RWPE1 (cell line): ENCODE measurements at regions not wholly inside any gene's neighbourhood (a gene's known extent, or its start where the extent isn't known, plus 50 kb on each side); places are given as distances from the start of the nearest gene placed in this dataset.

Experiments
- CTCF ChIA-PET: fragments of 350-600 bp; sonication (Branson Sonifier 250); formaldehyde crosslinking; extraction: SDS; loops from one replicate; lab custom pipeline; 2021; lab: Yijun Ruan, JAX
- POLR2A ChIA-PET: fragments of 400-600 bp; formaldehyde crosslinking; extraction: SDS; loops from one replicate; lab custom pipeline; 2020; ENCODE audit warnings: antibody characterized with exemption; ENCODE audit not compliant: low non-redundant PET; lab: Yijun Ruan, JAX
- DNase-seq: peaks from one replicate; pipeline ENCODE4 v3.0.0; 2012; ENCODE audit warnings: low spot score
- H3K27ac ChIP-seq: fragments of 450-650 bp; 2 replicates; pipeline ENCODE4 v1.5.1; 2017
- CTCF ChIP-seq: fragments of 450-650 bp; conservative IDR thresholded peaks from 2 replicates; pipeline ENCODE4 v1.5.1; 2017; ENCODE audit warnings: low read depth, mild to moderate bottlenecking

- TF ChIP-seq CTCF, result no peak
- CTCF ChIA-PET, result interaction anchor here (0.8 kb wide), 1 partner anchor 19 kb away, joined by 3 read pairs; no protein-coding TSS in a partner anchor
These were observed 1024.3 kb upstream of the EYS start for GRCh38 chr6:66731310-66731709.

GRCh38 chr6:66725670-66726069 lies 1018.6 kb upstream of the EYS start:
- DNase-seq, result no peak
- H3K27ac ChIP-seq, result no peak overlapping the region
- ChIA-PET CTCF (no interaction called here), POLR2A (no interaction called here)
- TF ChIP-seq CTCF, result no peak

More at GRCh38 chr6:66731310-66731709, 1024.3 kb upstream of the EYS start:
- POLR2A ChIA-PET, result no interaction called here
- peak; percentile 3 for DNase-seq
- H3K27ac ChIP-seq, result no peak overlapping the region

- no peak for DNase-seq
- no peak for TF ChIP-seq CTCF
- POLR2A ChIA-PET, result no interaction called here
- no peak overlapping the region for H3K27ac ChIP-seq
- CTCF ChIA-PET, result no interaction called here
These were observed 1010.8 kb upstream of the EYS start for GRCh38 chr6:66717801-66718200.

- POLR2A ChIA-PET, result no interaction called here
- CTCF ChIA-PET, result interaction anchor here (0.5 kb wide), 1 partner anchor 595 kb away, joined by 4 read pairs; no protein-coding TSS in a partner anchor
These were observed 992.4 kb upstream of the EYS start for GRCh38 chr6:66699385-66699784.

GRCh38 chr6:66689608-66690007 lies 982.6 kb upstream of the EYS start:
- DNase-seq, result no peak
- ChIA-PET CTCF (no interaction called here), POLR2A (no interaction called here)
- no peak overlapping the region for H3K27ac ChIP-seq
- no peak for TF ChIP-seq CTCF

More at GRCh38 chr6:66699385-66699784, 992.4 kb upstream of the EYS start:
- no peak overlapping the region for H3K27ac ChIP-seq
- no peak for TF ChIP-seq CTCF
- DNase-seq, result no peak

GRCh38 chr6:66687611-66688140 lies 980.6 kb upstream of the EYS start:
- no peak for TF ChIP-seq CTCF
- POLR2A ChIA-PET, result no interaction called here
- no peak for DNase-seq
- no peak overlapping the region for H3K27ac ChIP-seq
- CTCF ChIA-PET, result no interaction called here
